H1 (cell line): ENCODE measurements at regions not wholly inside any gene's neighbourhood (a gene's known extent, or its start where the extent isn't known, plus 50 kb on each side); places are given as distances from the start of the nearest gene placed in this dataset.

Experiments
- CTCF ChIA-PET: fragments of 300-600 bp; sonication (Branson Sonifier 250); formaldehyde crosslinking; loops from one replicate; lab custom pipeline; 2021; ENCODE audit not compliant: partially characterized antibody; lab: Charles Lee
- POLR2A ChIA-PET: fragments of 300-600 bp; sonication (Branson Sonifier 250); formaldehyde crosslinking; loops from one replicate; lab custom pipeline; 2021; ENCODE audit warnings: inconsistent platforms; ENCODE audit not compliant: partially characterized antibody; lab: Charles Lee
- DNase-seq, 2 experiments: peaks; one replicate each; pipeline versions ENCODE4 v3.0.0 to v3.0.0-alpha.2; 2010 to 2022; ENCODE audit warnings: low spot score in 2 of 2, low read depth in 1 of 2, mixed read lengths in 1 of 2
- FAIRE-seq: peaks from 2 replicates; lab custom pipeline; 2011; peaks lifted over from hg19 to GRCh38; lab: Jason Lieb, UNC
- H2AFZ ChIP-seq: 2 replicates; pipeline ENCODE4 v1.8.1; 2012; ENCODE audit warnings: low read length, inconsistent platforms
- H2AK5ac ChIP-seq: 2 replicates; pipeline ENCODE4 v1.6.1; 2013; ENCODE audit warnings: low read depth, low read length
- H2BK120ac ChIP-seq: replicated peaks from 2 replicates; pipeline ENCODE3; 2013; ENCODE audit warnings: low read depth, low read length, inconsistent platforms
- H2BK12ac ChIP-seq: 2 replicates; pipeline ENCODE4 v1.6.1; 2013; ENCODE audit warnings: low read depth, low read length
- H2BK15ac ChIP-seq: 2 replicates; pipeline ENCODE4 v1.6.1; 2013; ENCODE audit warnings: low read length
- H2BK20ac ChIP-seq: 2 replicates; pipeline ENCODE4 v1.6.1; 2013; ENCODE audit warnings: low read length
- H2BK5ac ChIP-seq: 2 replicates; pipeline ENCODE4 v1.6.1; 2013; ENCODE audit warnings: low read depth, low read length
- H3K14ac ChIP-seq: 2 replicates; pipeline ENCODE4 v1.6.1; 2013; ENCODE audit warnings: inconsistent platforms; ENCODE audit not compliant: insufficient read length
- H3K18ac ChIP-seq: 2 replicates; pipeline ENCODE4 v1.6.1; 2013; ENCODE audit warnings: low read length; ENCODE audit errors: extremely low read depth
- H3K23ac ChIP-seq: 2 replicates; pipeline ENCODE4 v1.6.1; 2013; ENCODE audit warnings: inconsistent platforms; ENCODE audit not compliant: insufficient read length
- H3K23me2 ChIP-seq: 2 replicates; pipeline ENCODE4 v1.6.1; 2013; ENCODE audit warnings: low read depth, low read length
- H3K27ac ChIP-seq: 2 replicates; pipeline ENCODE4 v1.6.1; 2011; ENCODE audit warnings: low read depth, low read length, inconsistent platforms
- H3K27me3 ChIP-seq, 4 experiments: replicated peaks in 1 of 4; 1 replicate in 1 of 4; 2 replicates in 3 of 4; pipeline versions ENCODE4 v1.6.1 to v1.8.1; 2011 to 2013; ENCODE audit warnings: low read length in 3 of 4, mild to moderate bottlenecking in 3 of 4, inconsistent platforms in 2 of 4, mixed read lengths in 2 of 4, moderate library complexity in 1 of 4; ENCODE audit not compliant: control insufficient read depth in 3 of 4, insufficient read depth in 3 of 4; ENCODE audit errors: extremely low read depth in 1 of 4
- H3K36me3 ChIP-seq, 4 experiments: 2 replicates each; pipeline versions ENCODE4 v1.6.1 to v1.8.1; 2011 to 2013; ENCODE audit warnings: mild to moderate bottlenecking in 4 of 4, low read length in 3 of 4, moderate library complexity in 2 of 4, control low read depth in 1 of 4, inconsistent platforms in 1 of 4; ENCODE audit not compliant: insufficient read depth in 4 of 4, control insufficient read depth in 2 of 4
- H3K4ac ChIP-seq: replicated peaks from 2 replicates; pipeline ENCODE3; 2013; ENCODE audit warnings: low read length, low read depth, mixed read lengths, inconsistent platforms; ENCODE audit not compliant: insufficient read length
- H3K4me1 ChIP-seq, 4 experiments: replicated peaks in 1 of 4; 1 replicate in 1 of 4; 2 replicates in 3 of 4; pipeline versions ENCODE4 v1.6.1 to v1.8.1; 2011 to 2013; ENCODE audit warnings: low read length in 3 of 4, inconsistent platforms in 2 of 4, mixed read lengths in 1 of 4; ENCODE audit not compliant: insufficient read depth in 4 of 4, control insufficient read depth in 3 of 4
- H3K4me2 ChIP-seq, 2 experiments: 2 replicates each; pipeline versions ENCODE4 v1.6.1 to v1.8.1; 2011 to 2013; ENCODE audit warnings: low read depth in 2 of 2, low read length in 2 of 2, control low read depth in 1 of 2, inconsistent platforms in 1 of 2, mild to moderate bottlenecking in 1 of 2; ENCODE audit not compliant: insufficient read depth in 1 of 2
- H3K4me3 ChIP-seq, 4 experiments: fragments of 200-600, 300-600 bp in 1 of 4; sonication (generic), shearing (Covaris generic), sonication (Bioruptor Twin) in 1 of 4; 2 replicates each; pipeline versions ENCODE4 v1.5.1 to v1.8.1; 2011 to 2016; ENCODE audit warnings: low read length in 4 of 4, low read depth in 3 of 4, control low read depth in 2 of 4, inconsistent platforms in 2 of 4, mild to moderate bottlenecking in 2 of 4, mixed read lengths in 1 of 4, moderate library complexity in 1 of 4; ENCODE audit not compliant: insufficient read depth in 2 of 4; ENCODE audit errors: extremely low read depth in 1 of 4
- H3K56ac ChIP-seq: replicated peaks from 2 replicates; pipeline ENCODE3; 2013; ENCODE audit warnings: low read depth, mild to moderate bottlenecking, mixed read lengths, low read length, inconsistent platforms; ENCODE audit not compliant: insufficient read length
- H3K79me1 ChIP-seq: 2 replicates; pipeline ENCODE4 v1.6.1; 2013; ENCODE audit warnings: low read depth, low read length, control low read depth
- H3K79me2 ChIP-seq, 2 experiments: 2 replicates each; pipeline versions ENCODE4 v1.6.1 to v1.8.1; 2012 to 2013; ENCODE audit warnings: low read length in 2 of 2, mild to moderate bottlenecking in 2 of 2, inconsistent platforms in 1 of 2; ENCODE audit not compliant: insufficient read depth in 2 of 2, control insufficient read depth in 1 of 2
- H3K9ac ChIP-seq, 4 experiments: replicated peaks in 1 of 4; 1 replicate in 1 of 4; 2 replicates in 3 of 4; pipeline versions ENCODE4 v1.6.1 to v1.8.1; 2011 to 2013; ENCODE audit warnings: low read depth in 3 of 4, low read length in 3 of 4, control low read depth in 2 of 4, mild to moderate bottlenecking in 2 of 4, moderate library complexity in 2 of 4, inconsistent platforms in 1 of 4; ENCODE audit errors: extremely low read depth in 1 of 4
- H3K9me3 ChIP-seq, 2 experiments: 2 replicates each; pipeline versions ENCODE4 v1.6.1 to v1.8.1; 2012 to 2013; ENCODE audit warnings: mild to moderate bottlenecking in 2 of 2, moderate library complexity in 2 of 2, control low read depth in 1 of 2, inconsistent platforms in 1 of 2, low read depth in 1 of 2, low read length in 1 of 2, mixed read lengths in 1 of 2; ENCODE audit not compliant: insufficient read depth in 2 of 2
- H4K20me1 ChIP-seq, 2 experiments: replicated peaks in 1 of 2; 2 replicates each; pipeline versions ENCODE3 to v1.8.1; 2011 to 2013; ENCODE audit warnings: inconsistent platforms in 2 of 2, low read length in 2 of 2, mild to moderate bottlenecking in 1 of 2; ENCODE audit not compliant: insufficient read depth in 2 of 2, control insufficient read depth in 1 of 2
- H4K5ac ChIP-seq: 2 replicates; pipeline ENCODE4 v1.6.1; 2013; ENCODE audit warnings: low read length, low read depth, mixed read lengths, inconsistent platforms; ENCODE audit not compliant: insufficient read length
- H4K8ac ChIP-seq: 2 replicates; pipeline ENCODE4 v1.8.0; 2013; ENCODE audit warnings: mild to moderate bottlenecking, moderate library complexity, low read length, inconsistent platforms; ENCODE audit not compliant: insufficient read depth; ENCODE audit errors: extremely low read depth
- H4K91ac ChIP-seq: replicated peaks from 2 replicates; pipeline ENCODE3; 2013; ENCODE audit warnings: low read length, mixed read lengths, inconsistent platforms; ENCODE audit not compliant: insufficient read length
- BRCA1 ChIP-seq: IDR thresholded peaks from 2 replicates; pipeline ENCODE4 v1.6.1; 2012; ENCODE audit warnings: low read depth, low read length, improper control_type of control experiment
- CBX5 ChIP-seq: fragments of 300-800, 300-1000 bp; sonication (generic); IDR thresholded peaks from 2 replicates; pipeline ENCODE4 v1.7.1; 2016; ENCODE audit warnings: antibody characterized with exemption, low read length, low read depth
- CBX8 ChIP-seq: fragments of 300-800, 300-1000 bp; sonication (generic); IDR thresholded peaks from 2 replicates; pipeline ENCODE4 v1.7.1; 2016; ENCODE audit warnings: low read depth, low read length, borderline replicate concordance
- CREB1 ChIP-seq: IDR thresholded peaks from 2 replicates; pipeline ENCODE4 v1.6.1; 2012; ENCODE audit warnings: inconsistent platforms
- EP300 ChIP-seq, 2 experiments: IDR thresholded peaks; 1 replicate in 1 of 2; 2 replicates in 1 of 2; pipeline ENCODE4 v1.6.1; 2011 to 2012; ENCODE audit warnings: low read depth in 2 of 2, low read length in 2 of 2, mild to moderate bottlenecking in 2 of 2, borderline replicate concordance in 1 of 2, inconsistent platforms in 1 of 2, moderate library complexity in 1 of 2
- FOSL1 ChIP-seq: IDR thresholded peaks from 2 replicates; pipeline ENCODE4 v1.6.1; 2011; ENCODE audit warnings: mild to moderate bottlenecking, low read depth, low read length, moderate library complexity; ENCODE audit not compliant: insufficient read depth
- HDAC2 ChIP-seq, 2 experiments: fragments of 300-600 bp in 1 of 2; sonication (generic) in 1 of 2; IDR thresholded peaks; 2 replicates each; pipeline ENCODE4 v1.6.1; 2011 to 2012; ENCODE audit warnings: low read depth in 2 of 2, low read length in 2 of 2, mild to moderate bottlenecking in 2 of 2, moderate library complexity in 2 of 2, borderline replicate concordance in 1 of 2, inconsistent platforms in 1 of 2
- JUND ChIP-seq: IDR thresholded peaks from 2 replicates; pipeline ENCODE4 v1.6.1; 2011; ENCODE audit warnings: mild to moderate bottlenecking, improper control_type of control experiment, low read length
- MAX ChIP-seq: IDR thresholded peaks from 2 replicates; pipeline ENCODE4 v1.6.1; 2012; ENCODE audit warnings: inconsistent platforms
- NRF1 ChIP-seq: IDR thresholded peaks from 2 replicates; pipeline ENCODE4 v1.6.1; 2011; ENCODE audit warnings: mild to moderate bottlenecking, low read depth, low read length, improper control_type of control experiment
- POU5F1 ChIP-seq: IDR thresholded peaks from 2 replicates; pipeline ENCODE4 v1.6.1; 2011; ENCODE audit warnings: low read depth, mild to moderate bottlenecking, low read length, moderate library complexity
- RBBP5 ChIP-seq: IDR thresholded peaks from 2 replicates; pipeline ENCODE4 v1.7.1; 2012; ENCODE audit warnings: low read depth, mild to moderate bottlenecking, inconsistent platforms, low read length, moderate library complexity, borderline replicate concordance
- TAF1 ChIP-seq: IDR thresholded peaks from 2 replicates; pipeline ENCODE4 v1.6.1; 2011; ENCODE audit warnings: mild to moderate bottlenecking, low read depth, low read length
- TBP ChIP-seq: IDR thresholded peaks from 2 replicates; pipeline ENCODE4 v1.6.1; 2011; ENCODE audit warnings: low read depth, low read length, improper control_type of control experiment
- WGBS, 2 experiments: shearing (Covaris generic) in 1 of 2; methylation state at CpG; one replicate each; pipeline versions ENCODE4 v1.1.6 to v1.1.7; 2013 to 2015; ENCODE audit warnings: low lambda C conversion rate in 2 of 2, mixed read lengths in 2 of 2, inconsistent platforms in 1 of 2, low coverage in 1 of 2, missing lambda C conversion rate in 1 of 2; ENCODE audit not compliant: insufficient replicate concordance in 2 of 2, insufficient coverage in 1 of 2, insufficient read length in 1 of 2; ENCODE audit errors: extremely low coverage in 1 of 2, missing lambda C conversion rate in 1 of 2; 5-methylcytosine and 5-hydroxymethylcytosine counted together

- WGBS, 2 experiments: 94% methylated on average over 3 of the region's 3 CpGs; no CpG with 5 or more reads in 1 of the 2 experiments
- H3K9me3 ChIP-seq: peaks cover 0 to 7% of the 10 kb centered on the region in 2 experiments; a peak in 1 of 4 replicates
- no peak overlapping the region for H2BK20ac ChIP-seq
- H2BK5ac ChIP-seq: no peak overlapping the region
- no peak overlapping the region for H2AK5ac ChIP-seq
- ChIA-PET POLR2A (no interaction called here), CTCF (interaction anchor here (2.5 kb wide), 1 partner anchor 19 kb away, joined by 10 read pairs; no protein-coding TSS in a partner anchor)
- H3K36me3 ChIP-seq: no peaks in the 10 kb centered on the region
- H4K8ac ChIP-seq: no peak overlapping the region
- H2BK12ac ChIP-seq: no peak overlapping the region
- H3K27ac ChIP-seq: no peak overlapping the region
- DNase-seq (no peak), FAIRE-seq (no peak)
- no peak overlapping the region for H2BK15ac ChIP-seq
- no peak overlapping the region for H3K4me2 ChIP-seq
- H3K18ac ChIP-seq: no peak overlapping the region
- no peak overlapping the region for H3K23ac ChIP-seq
- peaks cover 0 to 7% (median 1%) of the 10 kb centered on the region in 4 experiments; a peak in 4 of 7 replicates for H3K27me3 ChIP-seq
- H3K4me1 ChIP-seq: no peaks in the 10 kb centered on the region
- H4K91ac ChIP-seq: no peak overlapping the region
- no peaks in the 10 kb centered on the region; the same call in none of the 2 replicates for H3K23me2 ChIP-seq
- H4K5ac ChIP-seq: no peak overlapping the region
- no peak overlapping the region for H3K56ac ChIP-seq
- H3K79me2 ChIP-seq: no peaks in the 10 kb centered on the region
- no peak overlapping the region for H2AFZ ChIP-seq
- H4K20me1 ChIP-seq: no peaks in the 10 kb centered on the region
- no peak overlapping the region for H3K9ac ChIP-seq
- no peak overlapping the region for H3K4ac ChIP-seq
- H3K79me1 ChIP-seq: no peaks in the 10 kb centered on the region
- H2BK120ac ChIP-seq: no peak overlapping the region
- H3K14ac ChIP-seq: no peak overlapping the region
- no peak overlapping the region for H3K4me3 ChIP-seq
- TF ChIP-seq JUND: no peak
- no peak for TF ChIP-seq POU5F1
- TF ChIP-seq TAF1: no peak
- no peak for TF ChIP-seq EP300 (IDR thresholded peaks at IDR 0.05; ENCODE audit: borderline replicate concordance in 1 of 2, low read depth in 2 of 2, low read length in 2 of 2)
- no peak for TF ChIP-seq CREB1
- TF ChIP-seq MAX: no peak
- TF ChIP-seq NRF1: no peak
- no peak for TF ChIP-seq FOSL1
- TF ChIP-seq HDAC2 (IDR thresholded peaks at IDR 0.05; ENCODE audit: borderline replicate concordance in 1 of 2, low read depth in 2 of 2, low read length in 2 of 2): no peak
- TF ChIP-seq TBP: no peak
- no peak for TF ChIP-seq CBX5
- no peak for TF ChIP-seq RBBP5
- no peak for TF ChIP-seq BRCA1
- TF ChIP-seq CBX8: no peak
Observed at GRCh38 chr9:94033383-94033782, 50.9 kb upstream of the PTPDC1 start.
